Testis (tissue), 2 donors: ENCODE measurements at regions not wholly inside any gene's neighbourhood (a gene's known extent, or its start where the extent isn't known, plus 50 kb on each side); places are given as distances from the start of the nearest gene placed in this dataset.
"Not testable (repeated sequence)": the region's sequence is repeated elsewhere in the genome, so short reads cannot be mapped to it uniquely, and the experiment has no call there.

Experiments
- DNase-seq: peaks from one replicate; pipeline ENCODE4 v3.0.0-alpha.2; 2019
- H3K27ac ChIP-seq, 2 donors: fragments of 200-600 bp; sonication (generic); one replicate each; pipeline ENCODE4 v1.5.1; 2019
- H3K27me3 ChIP-seq: fragments of 200-600 bp; sonication (generic); one replicate; pipeline ENCODE4 v1.5.1; 2019
- H3K36me3 ChIP-seq: fragments of 200-600 bp; sonication (generic); one replicate; pipeline ENCODE4 v1.5.1; 2017; ENCODE audit warnings: low read depth; ENCODE audit errors: missing control alignments
- H3K4me1 ChIP-seq: fragments of 200-600 bp; sonication (generic); one replicate; pipeline ENCODE4 v1.5.1; 2019
- H3K4me3 ChIP-seq, 2 donors: fragments of 200-600 bp; sonication (generic); one replicate each; pipeline ENCODE4 v1.5.1; 2017 to 2019
- H3K9me3 ChIP-seq: fragments of 200-600 bp; sonication (generic); one replicate; pipeline ENCODE4 v1.5.1; 2017
- CTCF ChIP-seq, 3 experiments: fragments of 450-650 bp in 2 of 3; fragments of 200-600 bp in 1 of 3; sonication (generic) in 1 of 3; IDR thresholded peaks; one replicate each; pipeline ENCODE4 v1.5.1; 2016 to 2019; ENCODE audit warnings: antibody characterized with exemption in 3 of 3, mild to moderate bottlenecking in 2 of 3, moderate library complexity in 1 of 3
- POLR2A ChIP-seq: fragments of 450-650 bp; IDR thresholded peaks from one replicate; pipeline ENCODE4 v1.6.1; 2017; ENCODE audit warnings: antibody characterized with exemption, mild to moderate bottlenecking, moderate library complexity
- WGBS, 2 donors: methylation state at CpG; one replicate each; pipeline ENCODE4 v1.1.5; 2018; 5-methylcytosine and 5-hydroxymethylcytosine counted together
- intact Hi-C: fragments of 100-400 bp; cut with DNase I; formaldehyde crosslinking; loops from one replicate; pipeline ENCODE4 v1.15.1; 2023; ENCODE audit warnings: low total_unique reads

GRCh38 chr16:88195911-88196465 lies 186.8 kb upstream of the ZNF469 start:
- no peak for DNase-seq
- H3K4me1 ChIP-seq, result no peaks in the 10 kb centered on the region
- H3K27me3 ChIP-seq, result no peaks in the 10 kb centered on the region
- 95 to 100% methylated on average over 6 to 9 of the region's 9 CpGs for WGBS, 2 donors
- H3K36me3 ChIP-seq, result no peaks in the 10 kb centered on the region
- H3K27ac ChIP-seq, result no peak overlapping the region
- H3K4me3 ChIP-seq, result no peak overlapping the region
- H3K9me3 ChIP-seq, result no peaks in the 10 kb centered on the region
- intact Hi-C loops, result no loop called here
- no peak for TF ChIP-seq CTCF (IDR thresholded peaks at IDR 0.05)
- TF ChIP-seq POLR2A, result no peak

- intact Hi-C loops, result no loop called here
- Histone ChIP-seq H3K27ac (no peak overlapping the region), H3K4me1 (no peaks in the 10 kb centered on the region), H3K4me3 (no peak overlapping the region), H3K36me3 (no peaks in the 10 kb centered on the region), H3K27me3 (no peaks in the 10 kb centered on the region), H3K9me3 (no peaks in the 10 kb centered on the region)
- no peak for TF ChIP-seq POLR2A
- TF ChIP-seq CTCF (IDR thresholded peaks at IDR 0.05), result no peak
- DNase-seq, result no peak
- WGBS, 2 donors, result 87 to 89% methylated on average over 16 of the region's 16 CpGs
These were observed 186.0 kb upstream of the ZNF469 start for GRCh38 chr16:88196471-88197400.

GRCh38 chr16:88197481-88198456 lies 185.0 kb upstream of the ZNF469 start:
- WGBS, 2 donors, result 91 to 93% methylated on average over 12 to 20 of the region's 20 CpGs
- Histone ChIP-seq H3K27me3 (no peaks in the 10 kb centered on the region), H3K9me3 (no peaks in the 10 kb centered on the region), H3K4me1 (no peaks in the 10 kb centered on the region), H3K27ac (no peak overlapping the region), H3K4me3 (no peak overlapping the region), H3K36me3 (no peaks in the 10 kb centered on the region)
- intact Hi-C loops, result no loop called here
- no peak for TF ChIP-seq POLR2A
- TF ChIP-seq CTCF (IDR thresholded peaks at IDR 0.05), result no peak
- DNase-seq, result no peak

- H3K4me3 ChIP-seq, intact Hi-C loops, H3K9me3 ChIP-seq, H3K27me3 ChIP-seq, H3K4me1 ChIP-seq, DNase-seq, H3K27ac ChIP-seq, H3K36me3 ChIP-seq: not testable (repeated sequence)
- WGBS, 2 donors, result 93 to 97% methylated on average over 11 to 24 of the region's 26 CpGs
These were observed 184.1 kb upstream of the ZNF469 start for GRCh38 chr16:88198457-88199295.

GRCh38 chr16:88199296-88200153 lies 183.2 kb upstream of the ZNF469 start:
- H3K4me1 ChIP-seq, H3K9me3 ChIP-seq, H3K27me3 ChIP-seq, intact Hi-C loops, H3K36me3 ChIP-seq, H3K4me3 ChIP-seq, H3K27ac ChIP-seq, DNase-seq: not testable (repeated sequence)
- WGBS, 2 donors, result 92 to 96% methylated on average over 4 to 25 of the region's 25 CpGs

GRCh38 chr16:88200154-88200895 lies 182.4 kb upstream of the ZNF469 start:
- H3K36me3 ChIP-seq, H3K9me3 ChIP-seq, H3K27me3 ChIP-seq, H3K4me3 ChIP-seq, H3K27ac ChIP-seq, H3K4me1 ChIP-seq, intact Hi-C loops, DNase-seq: not testable (repeated sequence)
- 55 to 66% methylated on average over 6 to 28 of the region's 30 CpGs for WGBS, 2 donors
